ENCODE measurements at regions not wholly inside any gene's neighbourhood (a gene's known extent, or its start where the extent isn't known, plus 50 kb on each side); places are given as distances from the start of the nearest gene placed in this dataset.
"Not testable (repeated sequence)": the region's sequence is repeated elsewhere in the genome, so short reads cannot be mapped to it uniquely, and the experiment has no call there.

GRCh38 chr6:137307163-137307854, 88.1 kb upstream of the IFNGR1 start:
- no peak for TF ChIP-seq CTCF (IDR thresholded peaks at IDR 0.05; ENCODE audit: insufficient read depth, low read depth, low read length, missing control alignments)
- H3K4me3 ChIP-seq (ENCODE audit: low read depth, low read length) = no peak overlapping the region
- no peak for DNase-seq (ENCODE audit: low read depth)

GRCh38 chr6:137305691-137306090, 86.5 kb upstream of the IFNGR1 start:
- H3K4me3 ChIP-seq (ENCODE audit: low read depth, low read length) = no peak overlapping the region
- no peak for TF ChIP-seq CTCF (IDR thresholded peaks at IDR 0.05; ENCODE audit: insufficient read depth, low read depth, low read length, missing control alignments)
- no peak for DNase-seq (ENCODE audit: low read depth)

GRCh38 chr6:137304020-137304780, 85.0 kb upstream of the IFNGR1 start:
- TF ChIP-seq CTCF (IDR thresholded peaks at IDR 0.05; ENCODE audit: insufficient read depth, low read depth, low read length, missing control alignments) = no peak
- H3K4me3 ChIP-seq (ENCODE audit: low read depth, low read length) = no peak overlapping the region
- DNase-seq (ENCODE audit: low read depth) = no peak

- no peak for DNase-seq (ENCODE audit: low read depth)
- no peak overlapping the region for H3K4me3 ChIP-seq (ENCODE audit: low read depth, low read length)
- no peak for TF ChIP-seq CTCF (IDR thresholded peaks at IDR 0.05; ENCODE audit: insufficient read depth, low read depth, low read length, missing control alignments)
These were observed 84.3 kb upstream of the IFNGR1 start for GRCh38 chr6:137303441-137303840.

GRCh38 chr6:137299681-137300080, 80.5 kb upstream of the IFNGR1 start:
- H3K4me3 ChIP-seq (ENCODE audit: low read depth, low read length) = no peak overlapping the region
- DNase-seq (ENCODE audit: low read depth) = no peak
- no peak for TF ChIP-seq CTCF (IDR thresholded peaks at IDR 0.05; ENCODE audit: insufficient read depth, low read depth, low read length, missing control alignments)

GRCh38 chr6:137297887-137298286, 78.7 kb upstream of the IFNGR1 start:
- no peak for TF ChIP-seq CTCF (IDR thresholded peaks at IDR 0.05; ENCODE audit: insufficient read depth, low read depth, low read length, missing control alignments)
- no peak for DNase-seq (ENCODE audit: low read depth)
- no peak overlapping the region for H3K4me3 ChIP-seq (ENCODE audit: low read depth, low read length)

GRCh38 chr6:137292326-137292725, 73.1 kb upstream of the IFNGR1 start:
- H3K4me3 ChIP-seq (ENCODE audit: low read depth, low read length); DNase-seq (ENCODE audit: low read depth): not testable (repeated sequence)

Measured in GM12865 (cell line).